HG02571 (cell line): ENCODE measurements at regions not wholly inside any gene's neighbourhood (a gene's known extent, or its start where the extent isn't known, plus 50 kb on each side); places are given as distances from the start of the nearest gene placed in this dataset.

ENCODE experiments used
- ATAC-seq: cut with Tn5 transposase; IDR thresholded peaks from one replicate; pipeline ENCODE4 v1.9.1; 2021; ENCODE audit warnings: mild to moderate bottlenecking, moderate library complexity; ENCODE audit not compliant: unreplicated experiment

DNA sequence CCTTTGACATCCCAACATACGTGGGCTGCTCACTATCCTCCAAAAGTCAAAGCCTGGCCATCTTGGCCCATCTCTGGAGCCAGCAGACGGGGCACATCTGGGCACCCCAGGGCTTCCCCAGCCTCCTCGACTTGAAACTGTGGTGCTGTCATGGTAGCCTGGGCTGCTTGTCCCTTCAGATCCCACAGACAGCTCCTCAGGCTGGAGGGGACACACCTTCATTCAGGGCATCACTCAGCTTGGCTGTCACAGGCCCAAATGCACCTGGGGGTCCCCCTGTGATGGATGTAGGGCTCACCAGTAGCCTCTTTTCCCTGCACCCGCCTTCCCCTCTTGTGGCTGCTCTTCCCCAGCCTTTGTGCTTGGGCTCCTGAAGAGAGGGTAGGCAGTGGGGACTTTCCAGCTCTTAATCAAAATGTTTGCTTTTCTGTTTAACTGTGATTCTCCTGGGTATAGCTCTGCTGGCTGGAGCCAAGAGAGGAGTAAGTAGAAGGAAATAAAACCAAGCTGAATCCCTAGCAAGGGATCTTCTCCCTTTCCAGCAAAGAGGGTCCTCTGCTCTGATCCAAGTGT lies 92.3 kb downstream of the GYPC start:
- ATAC-seq = no peak

DNA sequence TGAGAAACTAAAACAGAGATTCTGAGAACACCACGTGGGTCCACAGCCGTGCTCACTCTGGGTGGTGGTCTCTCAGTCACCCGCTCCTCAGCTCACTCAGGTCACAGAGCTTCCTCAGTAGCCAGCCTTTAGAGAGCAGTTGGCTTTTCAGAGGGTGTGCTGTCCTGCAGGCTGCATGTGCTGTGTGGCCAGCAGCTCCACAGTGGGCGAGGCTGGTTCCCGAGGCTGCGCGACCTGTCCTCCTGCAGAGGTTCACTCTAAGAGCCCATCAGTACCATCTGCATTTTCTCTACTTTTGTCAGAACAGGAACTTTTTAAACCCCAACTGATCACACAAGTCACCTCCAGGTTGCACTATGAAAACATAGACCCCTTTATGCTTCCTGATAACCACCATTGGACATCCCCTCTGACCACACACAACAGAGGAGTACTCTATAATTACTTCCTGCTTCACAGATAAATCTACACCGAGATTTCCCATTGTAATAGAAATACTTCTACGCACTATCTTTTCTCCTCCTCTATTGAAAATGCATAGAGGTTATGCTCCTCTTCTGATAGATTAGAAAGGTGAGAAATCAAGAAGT lies 93.1 kb downstream of the GYPC start:
- no peak for ATAC-seq

GRCh38 chr2:126749537-126749936 lies 93.6 kb downstream of the GYPC start:
- ATAC-seq = peak; percentile 61

GRCh38 chr2:126750506-126750905 lies 94.5 kb downstream of the GYPC start:
- ATAC-seq = no peak

GRCh38 chr2:126751477-126751876 lies 95.5 kb downstream of the GYPC start:
- no peak for ATAC-seq

- ATAC-seq = no peak
These were observed 96.9 kb downstream of the GYPC start for GRCh38 chr2:126752876-126753275.

- ATAC-seq = no peak
These were observed 97.7 kb downstream of the GYPC start for GRCh38 chr2:126753501-126754212.

- ATAC-seq = no peak
These were observed 98.5 kb downstream of the GYPC start for GRCh38 chr2:126754240-126755004.

DNA sequence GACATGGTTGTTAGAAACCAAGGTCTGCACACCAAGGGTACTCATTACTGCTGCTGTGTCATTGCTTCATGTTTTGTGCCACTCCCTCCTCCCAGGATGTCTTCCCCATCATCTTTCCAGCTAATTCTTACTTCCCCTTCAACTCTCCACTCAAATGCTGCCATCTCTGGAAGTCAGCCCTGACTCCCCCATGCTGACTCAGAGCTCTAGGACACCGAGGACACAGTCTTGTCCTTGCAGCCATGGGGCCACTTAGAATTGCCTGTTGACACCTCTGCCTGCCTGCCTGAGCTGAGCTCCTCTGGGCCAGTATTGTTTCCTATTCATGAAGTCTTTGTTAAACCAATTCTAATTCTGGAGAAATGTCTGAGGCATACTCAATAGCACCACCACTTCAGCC lies 100.2 kb downstream of the GYPC start:
- ATAC-seq = no peak

- ATAC-seq = no peak
These were observed 105.5 kb downstream of the GYPC start for GRCh38 chr2:126761256-126761980.

- no peak for ATAC-seq
These were observed 106.3 kb downstream of the GYPC start for GRCh38 chr2:126761981-126762878.

GRCh38 chr2:126764686-126765265 lies 108.8 kb downstream of the GYPC start:
- ATAC-seq = no peak

- no peak for ATAC-seq
These were observed 109.4 kb downstream of the GYPC start for GRCh38 chr2:126765395-126765794.

DNA sequence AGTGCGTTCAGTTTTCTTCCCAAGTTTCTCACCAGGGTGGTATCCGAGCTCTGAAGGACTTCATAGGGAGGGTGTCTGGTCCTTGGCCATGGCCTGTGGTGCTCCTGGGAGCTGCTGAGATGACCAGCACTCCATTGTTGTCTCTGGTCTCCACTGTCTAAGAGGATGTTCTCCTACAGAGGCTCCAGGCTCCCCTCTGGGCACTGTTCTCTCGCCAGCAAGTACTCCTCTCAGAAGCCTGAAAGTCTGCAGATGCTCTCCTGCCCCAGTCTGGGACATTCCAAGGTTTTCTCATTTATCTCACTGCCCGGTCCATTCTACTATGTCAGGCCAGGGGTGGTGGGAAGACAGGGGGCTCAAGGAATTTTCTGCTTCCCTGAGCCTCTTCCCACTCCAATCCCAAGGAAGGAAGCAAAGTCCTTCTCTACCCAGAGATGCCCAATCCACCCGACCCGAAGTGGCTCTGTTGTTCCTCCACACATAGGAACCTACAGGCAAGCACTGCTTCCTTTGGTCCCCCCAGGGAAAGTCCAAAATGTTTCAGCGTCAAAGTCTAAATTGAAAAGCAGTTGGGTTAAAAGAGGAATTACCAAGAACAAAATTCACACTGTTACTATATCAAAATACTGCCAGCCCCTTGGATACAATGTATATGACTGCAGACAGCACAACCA lies 110.5 kb downstream of the GYPC start:
- ATAC-seq = no peak

GRCh38 chr2:126766969-126767296 lies 111.0 kb downstream of the GYPC start:
- ATAC-seq = no peak

DNA sequence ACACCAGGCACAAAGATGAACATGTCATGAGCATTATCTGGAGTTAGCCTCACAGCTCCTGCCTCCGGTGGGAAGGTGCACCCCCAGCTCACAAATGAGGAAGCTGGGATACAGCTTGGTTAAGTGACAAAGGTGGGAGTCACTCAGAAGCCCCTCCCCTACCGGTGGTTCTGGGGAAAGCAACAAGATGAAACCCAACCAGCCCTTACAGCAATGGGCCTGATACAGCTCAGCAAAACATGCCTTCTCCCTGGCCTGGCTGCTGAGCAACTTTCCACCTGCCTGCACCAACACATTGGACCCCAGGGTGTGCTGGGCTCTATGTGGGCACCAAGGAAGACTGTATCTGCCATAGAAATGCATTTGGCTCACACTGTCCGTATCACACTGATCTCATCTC lies 113.2 kb downstream of the GYPC start:
- ATAC-seq = no peak

- no peak for ATAC-seq
These were observed 114.5 kb downstream of the GYPC start for GRCh38 chr2:126770466-126770865.

DNA sequence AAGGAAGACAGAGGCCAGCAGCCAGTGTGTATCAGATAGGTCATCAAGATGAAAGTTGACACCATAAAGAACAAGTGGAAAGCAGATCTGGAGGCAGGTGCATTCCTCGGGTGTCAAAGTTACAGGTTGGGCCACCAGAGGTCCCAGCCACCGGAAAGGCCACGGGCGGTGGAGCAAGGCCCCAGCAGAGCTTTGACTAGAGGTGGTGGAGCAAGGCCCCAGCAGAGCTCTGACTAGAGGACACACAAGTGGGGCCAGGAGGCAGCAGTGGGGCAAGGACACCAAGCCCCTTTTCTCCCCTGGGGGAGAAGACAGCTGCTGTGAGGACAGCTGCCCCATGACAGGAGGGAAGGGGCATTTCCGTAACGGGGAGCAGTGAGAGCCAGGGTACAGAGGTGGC lies 115.1 kb downstream of the GYPC start:
- ATAC-seq = no peak

DNA sequence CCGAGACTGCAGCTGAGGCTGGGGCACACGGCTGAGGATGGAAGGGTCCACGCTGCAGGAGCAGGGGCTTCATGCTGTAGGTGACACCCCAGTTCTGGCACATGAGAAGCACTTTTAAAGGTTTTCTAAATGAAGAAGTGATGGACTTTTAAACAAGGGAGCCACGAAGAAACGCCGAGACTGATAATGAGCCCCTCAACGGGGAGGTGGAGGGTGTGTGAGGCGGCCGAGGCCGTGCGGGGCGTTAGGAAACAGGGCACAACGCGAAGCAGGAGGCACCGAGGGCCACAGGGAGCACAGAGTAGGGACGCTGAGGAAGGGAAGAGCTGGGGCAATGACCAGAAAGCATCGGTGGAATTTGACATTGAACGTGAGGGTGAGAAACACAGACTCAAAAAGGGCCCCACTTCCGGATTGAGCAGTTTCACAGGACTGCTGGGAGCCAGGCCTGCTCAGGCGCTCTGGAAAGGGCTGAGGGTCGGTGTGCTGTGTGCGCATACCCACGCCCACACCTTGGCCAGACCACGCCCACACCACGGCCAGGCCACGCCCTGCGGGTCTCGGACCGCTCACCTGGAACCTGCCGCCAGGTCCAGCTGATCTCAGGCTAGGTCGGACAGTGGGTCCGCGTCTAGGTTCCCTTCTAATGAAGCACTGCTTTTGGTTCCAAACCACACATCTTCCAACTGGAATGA lies 115.7 kb downstream of the GYPC start:
- no peak for ATAC-seq
